Astrocyte (in vitro differentiated cells and primary cell): ENCODE measurements at regions not wholly inside any gene's neighbourhood (a gene's known extent, or its start where the extent isn't known, plus 50 kb on each side); places are given as distances from the start of the nearest gene placed in this dataset.

Experiments
- CTCF ChIP-seq: IDR thresholded peaks from 2 replicates; pipeline ENCODE4 v1.5.1; 2011; ENCODE audit warnings: low read depth, mild to moderate bottlenecking, inconsistent platforms, low read length, moderate library complexity; ENCODE audit not compliant: insufficient read depth
- EZH2 ChIP-seq: IDR thresholded peaks from 2 replicates; pipeline ENCODE4 v1.6.1; 2012; ENCODE audit warnings: mild to moderate bottlenecking, low read length, inconsistent platforms; ENCODE audit not compliant: insufficient read depth

- TF ChIP-seq CTCF (no peak), EZH2 (no peak)
Observed at GRCh38 chr11:10640308-10640707, 53.2 kb downstream of the IRAG1 start.
